ENCODE measurements at regions not wholly inside any gene's neighbourhood (a gene's known extent, or its start where the extent isn't known, plus 50 kb on each side); places are given as distances from the start of the nearest gene placed in this dataset.

- Histone ChIP-seq H3K9me3 (ENCODE audit: control insufficient read depth, insufficient read depth, low read length) (no peaks in the 10 kb centered on the region), H3K36me3 (ENCODE audit: control insufficient read depth, insufficient read depth, low read length) (no peaks in the 10 kb centered on the region), H3K4me1 (ENCODE audit: control insufficient read depth, insufficient read depth, low read length) (no peaks in the 10 kb centered on the region), H3K4me3 (ENCODE audit: low read depth, low read length) (no peak overlapping the region), H3K9ac (ENCODE audit: low read depth, low read length) (no peak overlapping the region), H3K27me3 (ENCODE audit: control insufficient read depth, insufficient read depth, low read length) (no peaks in the 10 kb centered on the region)
Observed at GRCh38 chr4:159765382-159765781, 662.5 kb downstream of the RAPGEF2 start.

- Histone ChIP-seq H3K4me1 (ENCODE audit: control insufficient read depth, insufficient read depth, low read length) (no peaks in the 10 kb centered on the region), H3K27me3 (ENCODE audit: control insufficient read depth, insufficient read depth, low read length) (no peaks in the 10 kb centered on the region), H3K36me3 (ENCODE audit: control insufficient read depth, insufficient read depth, low read length) (no peaks in the 10 kb centered on the region), H3K9ac (ENCODE audit: low read depth, low read length) (no peak overlapping the region), H3K4me3 (ENCODE audit: low read depth, low read length) (no peak overlapping the region), H3K9me3 (ENCODE audit: control insufficient read depth, insufficient read depth, low read length) (no peaks in the 10 kb centered on the region)
Observed at GRCh38 chr4:159766241-159766640, 663.4 kb downstream of the RAPGEF2 start.

- Histone ChIP-seq H3K9ac (ENCODE audit: low read depth, low read length) (no peak overlapping the region), H3K4me3 (ENCODE audit: low read depth, low read length) (no peak overlapping the region), H3K27me3 (ENCODE audit: control insufficient read depth, insufficient read depth, low read length) (no peaks in the 10 kb centered on the region), H3K4me1 (ENCODE audit: control insufficient read depth, insufficient read depth, low read length) (no peaks in the 10 kb centered on the region), H3K36me3 (ENCODE audit: control insufficient read depth, insufficient read depth, low read length) (no peaks in the 10 kb centered on the region), H3K9me3 (ENCODE audit: control insufficient read depth, insufficient read depth, low read length) (no peaks in the 10 kb centered on the region)
Observed at GRCh38 chr4:159767406-159767805, 664.5 kb downstream of the RAPGEF2 start.

- H3K4me1 ChIP-seq (ENCODE audit: control insufficient read depth, insufficient read depth, low read length), result no peaks in the 10 kb centered on the region
- no peak overlapping the region for H3K4me3 ChIP-seq (ENCODE audit: low read depth, low read length)
- no peaks in the 10 kb centered on the region for H3K27me3 ChIP-seq (ENCODE audit: control insufficient read depth, insufficient read depth, low read length)
- no peaks in the 10 kb centered on the region for H3K9me3 ChIP-seq (ENCODE audit: control insufficient read depth, insufficient read depth, low read length)
- H3K36me3 ChIP-seq (ENCODE audit: control insufficient read depth, insufficient read depth, low read length), result no peaks in the 10 kb centered on the region
- no peak overlapping the region for H3K9ac ChIP-seq (ENCODE audit: low read depth, low read length)
Observed at GRCh38 chr4:159768016-159768415, 665.1 kb downstream of the RAPGEF2 start.

- no peaks in the 10 kb centered on the region for H3K36me3 ChIP-seq (ENCODE audit: control insufficient read depth, insufficient read depth, low read length)
- no peak overlapping the region for H3K9ac ChIP-seq (ENCODE audit: low read depth, low read length)
- no peaks in the 10 kb centered on the region for H3K27me3 ChIP-seq (ENCODE audit: control insufficient read depth, insufficient read depth, low read length)
- no peaks in the 10 kb centered on the region for H3K4me1 ChIP-seq (ENCODE audit: control insufficient read depth, insufficient read depth, low read length)
- H3K4me3 ChIP-seq (ENCODE audit: low read depth, low read length), result no peak overlapping the region
- no peaks in the 10 kb centered on the region for H3K9me3 ChIP-seq (ENCODE audit: control insufficient read depth, insufficient read depth, low read length)
Observed at GRCh38 chr4:159770401-159770800, 667.5 kb downstream of the RAPGEF2 start.

- Histone ChIP-seq H3K4me3 (ENCODE audit: low read depth, low read length) (no peak overlapping the region), H3K9ac (ENCODE audit: low read depth, low read length) (no peak overlapping the region), H3K27me3 (ENCODE audit: control insufficient read depth, insufficient read depth, low read length) (no peaks in the 10 kb centered on the region), H3K4me1 (ENCODE audit: control insufficient read depth, insufficient read depth, low read length) (no peaks in the 10 kb centered on the region), H3K36me3 (ENCODE audit: control insufficient read depth, insufficient read depth, low read length) (no peaks in the 10 kb centered on the region), H3K9me3 (ENCODE audit: control insufficient read depth, insufficient read depth, low read length) (no peaks in the 10 kb centered on the region)
Observed at GRCh38 chr4:159770969-159771368, 668.1 kb downstream of the RAPGEF2 start.

GRCh38 chr4:159776961-159777360 is 674.1 kb downstream of the RAPGEF2 start:
- no peak overlapping the region for H3K4me3 ChIP-seq (ENCODE audit: low read depth, low read length)
- no peaks in the 10 kb centered on the region for H3K4me1 ChIP-seq (ENCODE audit: control insufficient read depth, insufficient read depth, low read length)
- H3K36me3 ChIP-seq (ENCODE audit: control insufficient read depth, insufficient read depth, low read length), result no peaks in the 10 kb centered on the region
- no peaks in the 10 kb centered on the region for H3K9me3 ChIP-seq (ENCODE audit: control insufficient read depth, insufficient read depth, low read length)
- no peak overlapping the region for H3K9ac ChIP-seq (ENCODE audit: low read depth, low read length)
- H3K27me3 ChIP-seq (ENCODE audit: control insufficient read depth, insufficient read depth, low read length), result no peaks in the 10 kb centered on the region

GRCh38 chr4:159777689-159778088 is 674.8 kb downstream of the RAPGEF2 start:
- Histone ChIP-seq H3K4me3 (ENCODE audit: low read depth, low read length) (no peak overlapping the region), H3K4me1 (ENCODE audit: control insufficient read depth, insufficient read depth, low read length) (no peaks in the 10 kb centered on the region), H3K9me3 (ENCODE audit: control insufficient read depth, insufficient read depth, low read length) (no peaks in the 10 kb centered on the region), H3K36me3 (ENCODE audit: control insufficient read depth, insufficient read depth, low read length) (no peaks in the 10 kb centered on the region), H3K9ac (ENCODE audit: low read depth, low read length) (no peak overlapping the region), H3K27me3 (ENCODE audit: control insufficient read depth, insufficient read depth, low read length) (no peaks in the 10 kb centered on the region)

GRCh38 chr4:159778298-159778697 is 675.4 kb downstream of the RAPGEF2 start:
- Histone ChIP-seq H3K36me3 (ENCODE audit: control insufficient read depth, insufficient read depth, low read length) (no peaks in the 10 kb centered on the region), H3K4me1 (ENCODE audit: control insufficient read depth, insufficient read depth, low read length) (no peaks in the 10 kb centered on the region), H3K9ac (ENCODE audit: low read depth, low read length) (no peak overlapping the region), H3K9me3 (ENCODE audit: control insufficient read depth, insufficient read depth, low read length) (no peaks in the 10 kb centered on the region), H3K27me3 (ENCODE audit: control insufficient read depth, insufficient read depth, low read length) (no peaks in the 10 kb centered on the region), H3K4me3 (ENCODE audit: low read depth, low read length) (no peak overlapping the region)

GRCh38 chr4:159779716-159780115 is 676.8 kb downstream of the RAPGEF2 start:
- Histone ChIP-seq H3K4me1 (ENCODE audit: control insufficient read depth, insufficient read depth, low read length) (no peaks in the 10 kb centered on the region), H3K9ac (ENCODE audit: low read depth, low read length) (no peak overlapping the region), H3K4me3 (ENCODE audit: low read depth, low read length) (no peak overlapping the region), H3K27me3 (ENCODE audit: control insufficient read depth, insufficient read depth, low read length) (no peaks in the 10 kb centered on the region), H3K36me3 (ENCODE audit: control insufficient read depth, insufficient read depth, low read length) (no peaks in the 10 kb centered on the region), H3K9me3 (ENCODE audit: control insufficient read depth, insufficient read depth, low read length) (no peaks in the 10 kb centered on the region)

- H3K4me1 ChIP-seq (ENCODE audit: control insufficient read depth, insufficient read depth, low read length), result no peaks in the 10 kb centered on the region
Observed at GRCh38 chr4:159780196-159780922, 677.5 kb downstream of the RAPGEF2 start.

GRCh38 chr4:159787901-159788300 is 685.0 kb downstream of the RAPGEF2 start:
- H3K9ac ChIP-seq (ENCODE audit: low read depth, low read length), result no peak overlapping the region

More at GRCh38 chr4:159780196-159780922, 677.5 kb downstream of the RAPGEF2 start:
- Histone ChIP-seq H3K4me3 (ENCODE audit: low read depth, low read length) (no peak overlapping the region), H3K27me3 (ENCODE audit: control insufficient read depth, insufficient read depth, low read length) (no peaks in the 10 kb centered on the region), H3K9ac (ENCODE audit: low read depth, low read length) (no peak overlapping the region), H3K9me3 (ENCODE audit: control insufficient read depth, insufficient read depth, low read length) (no peaks in the 10 kb centered on the region), H3K36me3 (ENCODE audit: control insufficient read depth, insufficient read depth, low read length) (no peaks in the 10 kb centered on the region)

More at GRCh38 chr4:159787901-159788300, 685.0 kb downstream of the RAPGEF2 start:
- H3K4me3 ChIP-seq (ENCODE audit: low read depth, low read length), result no peak overlapping the region
- no peaks in the 10 kb centered on the region for H3K36me3 ChIP-seq (ENCODE audit: control insufficient read depth, insufficient read depth, low read length)
- no peaks in the 10 kb centered on the region for H3K4me1 ChIP-seq (ENCODE audit: control insufficient read depth, insufficient read depth, low read length)
- H3K9me3 ChIP-seq (ENCODE audit: control insufficient read depth, insufficient read depth, low read length), result no peaks in the 10 kb centered on the region
- H3K27me3 ChIP-seq (ENCODE audit: control insufficient read depth, insufficient read depth, low read length), result no peaks in the 10 kb centered on the region

All from iPS-15b (cell line).